Lower lobe of right lung (tissue), 2 donors: ENCODE measurements at regions not wholly inside any gene's neighbourhood (a gene's known extent, or its start where the extent isn't known, plus 50 kb on each side); places are given as distances from the start of the nearest gene placed in this dataset.

Experiments
- ATAC-seq, 2 donors: fragments of 200-7000 bp; cut with Tn5 transposase; one replicate each; pipeline ENCODE4 v1.9.1; 2020 to 2022; ENCODE audit warnings: mild to moderate bottlenecking in 2 of 2, moderate library complexity in 2 of 2
- DNase-seq: peaks from one replicate; pipeline ENCODE4 v3.0.0-alpha.2; 2020
- H3K27ac ChIP-seq: fragments of 200-600 bp; one replicate; pipeline ENCODE4 v1.8.0; 2022
- H3K27me3 ChIP-seq: fragments of 200-600 bp; one replicate; pipeline ENCODE4 v1.8.0; 2022; ENCODE audit warnings: low read depth
- H3K36me3 ChIP-seq: fragments of 200-600 bp; one replicate; pipeline ENCODE4 v1.8.0; 2022; ENCODE audit warnings: mild to moderate bottlenecking
- H3K4me1 ChIP-seq: fragments of 200-600 bp; one replicate; pipeline ENCODE4 v1.8.0; 2022
- H3K4me3 ChIP-seq: fragments of 200-600 bp; one replicate; pipeline ENCODE4 v1.8.0; 2022; ENCODE audit warnings: mild to moderate bottlenecking
- H3K9me3 ChIP-seq: fragments of 200-600 bp; one replicate; pipeline ENCODE4 v1.8.0; 2022
- intact Hi-C: fragments of 100-400 bp; cut with DNase I; formaldehyde crosslinking; loops from one replicate; pipeline ENCODE4 v1.11.0; 2022
- TF ChIP-seq, protein P1 (sequence below): fragments of 200-600 bp; IDR thresholded peaks from one replicate; pipeline ENCODE4 v1.8.0; 2022; ENCODE audit warnings: antibody characterized with exemption, mild to moderate bottlenecking
- donor health status: DM: no; HTN: yes; CAD: no; lungs with severe emphysema.

DNA sequence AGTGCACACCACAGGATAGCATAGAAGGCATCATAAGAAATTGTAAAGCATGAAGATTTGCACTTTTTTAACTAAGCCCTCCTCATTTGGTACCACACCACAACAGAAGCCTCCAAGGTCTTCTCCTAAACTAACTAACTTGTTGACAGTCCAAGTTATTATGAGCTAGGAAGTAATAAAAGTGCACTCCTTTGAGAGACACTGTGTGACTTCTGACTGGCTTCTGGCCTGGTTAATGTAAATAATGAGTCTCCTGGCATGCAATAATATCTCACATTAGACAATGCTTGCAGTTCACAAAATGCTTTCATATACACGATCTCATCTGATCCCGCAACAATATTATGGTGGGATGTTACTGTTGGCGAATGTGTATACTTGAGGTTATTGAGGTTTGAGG is 103.9 kb upstream of the SLC24A5 start:
- Histone ChIP-seq H3K4me1 (no peaks in the 10 kb centered on the region), H3K27me3 (no peaks in the 10 kb centered on the region), H3K4me3 (no peak overlapping the region), H3K9me3 (no peaks in the 10 kb centered on the region), H3K36me3 (no peaks in the 10 kb centered on the region), H3K27ac (no peak overlapping the region)
- no peak for DNase-seq
- TF ChIP-seq, protein P1, sequence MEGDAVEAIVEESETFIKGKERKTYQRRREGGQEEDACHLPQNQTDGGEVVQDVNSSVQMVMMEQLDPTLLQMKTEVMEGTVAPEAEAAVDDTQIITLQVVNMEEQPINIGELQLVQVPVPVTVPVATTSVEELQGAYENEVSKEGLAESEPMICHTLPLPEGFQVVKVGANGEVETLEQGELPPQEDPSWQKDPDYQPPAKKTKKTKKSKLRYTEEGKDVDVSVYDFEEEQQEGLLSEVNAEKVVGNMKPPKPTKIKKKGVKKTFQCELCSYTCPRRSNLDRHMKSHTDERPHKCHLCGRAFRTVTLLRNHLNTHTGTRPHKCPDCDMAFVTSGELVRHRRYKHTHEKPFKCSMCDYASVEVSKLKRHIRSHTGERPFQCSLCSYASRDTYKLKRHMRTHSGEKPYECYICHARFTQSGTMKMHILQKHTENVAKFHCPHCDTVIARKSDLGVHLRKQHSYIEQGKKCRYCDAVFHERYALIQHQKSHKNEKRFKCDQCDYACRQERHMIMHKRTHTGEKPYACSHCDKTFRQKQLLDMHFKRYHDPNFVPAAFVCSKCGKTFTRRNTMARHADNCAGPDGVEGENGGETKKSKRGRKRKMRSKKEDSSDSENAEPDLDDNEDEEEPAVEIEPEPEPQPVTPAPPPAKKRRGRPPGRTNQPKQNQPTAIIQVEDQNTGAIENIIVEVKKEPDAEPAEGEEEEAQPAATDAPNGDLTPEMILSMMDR: no peak
- ATAC-seq: no peak
- intact Hi-C loops: no loop called here

- Histone ChIP-seq H3K4me3 (no peak overlapping the region), H3K9me3 (no peaks in the 10 kb centered on the region), H3K27me3 (no peaks in the 10 kb centered on the region), H3K4me1 (no peaks in the 10 kb centered on the region), H3K36me3 (no peaks in the 10 kb centered on the region), H3K27ac (no peak overlapping the region)
- no peak for DNase-seq
- intact Hi-C loops: no loop called here
- TF ChIP-seq, protein P1: no peak
- peak; percentile 66 to 79 for ATAC-seq
Measured at GRCh38 chr15:48017747-48018146, 103.0 kb upstream of the SLC24A5 start.

GRCh38 chr15:48020166-48020565 is 100.6 kb upstream of the SLC24A5 start:
- H3K27me3 ChIP-seq: no peaks in the 10 kb centered on the region
- no peaks in the 10 kb centered on the region for H3K4me1 ChIP-seq
- intact Hi-C loops: no loop called here
- DNase-seq: no peak
- no peak overlapping the region for H3K4me3 ChIP-seq
- H3K27ac ChIP-seq: no peak overlapping the region
- no peaks in the 10 kb centered on the region for H3K36me3 ChIP-seq
- H3K9me3 ChIP-seq: no peaks in the 10 kb centered on the region
- TF ChIP-seq, protein P1: no peak
- no peak for ATAC-seq

GRCh38 chr15:48021336-48022086 is 99.3 kb upstream of the SLC24A5 start:
- no peaks in the 10 kb centered on the region for H3K36me3 ChIP-seq
- DNase-seq (no peak), ATAC-seq (no peak)
- H3K27ac ChIP-seq: no peak overlapping the region
- TF ChIP-seq, protein P1: no peak
- H3K4me1 ChIP-seq: no peaks in the 10 kb centered on the region
- intact Hi-C loops: no loop called here
- H3K9me3 ChIP-seq: no peaks in the 10 kb centered on the region
- no peak overlapping the region for H3K4me3 ChIP-seq
- H3K27me3 ChIP-seq: no peaks in the 10 kb centered on the region

DNA sequence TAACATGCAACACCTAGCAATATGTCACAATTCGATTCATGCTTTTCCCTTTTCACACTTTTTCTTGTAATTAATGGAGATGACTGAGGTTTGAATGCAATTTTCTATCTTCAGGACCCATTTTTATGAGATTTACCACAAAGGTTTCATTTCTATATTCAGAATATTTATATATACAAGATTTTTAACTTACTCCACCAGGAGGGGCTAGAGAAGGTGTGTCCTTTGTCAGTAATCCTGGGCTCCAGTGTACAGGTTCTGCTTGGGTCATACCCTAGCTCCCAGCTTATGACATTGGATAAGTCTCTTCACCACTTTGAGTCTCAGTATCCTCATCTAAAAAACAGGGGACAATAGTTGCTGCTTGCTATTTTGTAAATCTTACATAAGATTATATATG is 95.7 kb upstream of the SLC24A5 start:
- intact Hi-C loops: no loop called here
- TF ChIP-seq, protein P1: no peak
- H3K27me3 ChIP-seq: no peaks in the 10 kb centered on the region
- no peak overlapping the region for H3K27ac ChIP-seq
- H3K4me3 ChIP-seq: no peak overlapping the region
- DNase-seq: no peak
- H3K4me1 ChIP-seq: no peaks in the 10 kb centered on the region
- ATAC-seq: no peak
- H3K36me3 ChIP-seq: no peaks in the 10 kb centered on the region
- no peaks in the 10 kb centered on the region for H3K9me3 ChIP-seq
